HG03520 (cell line): ENCODE measurements at regions not wholly inside any gene's neighbourhood (a gene's known extent, or its start where the extent isn't known, plus 50 kb on each side); places are given as distances from the start of the nearest gene placed in this dataset.
A peak's percentile ranks its signal among the peaks of the same experiment; 100 is the strongest.
"Not testable (repeated sequence)": the region's sequence is repeated elsewhere in the genome, so short reads cannot be mapped to it uniquely, and the experiment has no call there.

Source experiments
- ATAC-seq: cut with Tn5 transposase; IDR thresholded peaks from one replicate; pipeline ENCODE4 v1.9.1; 2021; ENCODE audit warnings: mild to moderate bottlenecking, moderate library complexity; ENCODE audit not compliant: unreplicated experiment

DNA sequence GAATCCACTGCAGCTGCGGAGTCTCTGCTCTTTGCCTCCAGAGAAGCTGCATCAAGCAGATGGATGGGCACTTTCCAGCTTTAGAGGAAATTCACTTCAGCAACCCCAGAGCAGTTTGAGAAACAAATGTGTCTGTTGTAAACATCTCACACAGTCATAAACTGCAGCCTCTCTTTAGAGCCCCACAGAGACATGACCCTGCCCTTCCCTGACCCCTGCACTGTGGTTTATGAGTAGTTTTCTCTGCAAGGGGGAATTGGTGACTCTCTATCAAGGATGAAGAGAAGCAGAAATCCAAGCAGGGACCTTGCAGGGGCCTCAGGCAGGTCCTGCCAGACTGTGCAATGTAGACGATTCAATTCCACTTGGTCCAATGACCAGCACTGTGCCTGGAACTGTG is 160.2 kb downstream of the SH2D4B start:
- no peak for ATAC-seq

DNA sequence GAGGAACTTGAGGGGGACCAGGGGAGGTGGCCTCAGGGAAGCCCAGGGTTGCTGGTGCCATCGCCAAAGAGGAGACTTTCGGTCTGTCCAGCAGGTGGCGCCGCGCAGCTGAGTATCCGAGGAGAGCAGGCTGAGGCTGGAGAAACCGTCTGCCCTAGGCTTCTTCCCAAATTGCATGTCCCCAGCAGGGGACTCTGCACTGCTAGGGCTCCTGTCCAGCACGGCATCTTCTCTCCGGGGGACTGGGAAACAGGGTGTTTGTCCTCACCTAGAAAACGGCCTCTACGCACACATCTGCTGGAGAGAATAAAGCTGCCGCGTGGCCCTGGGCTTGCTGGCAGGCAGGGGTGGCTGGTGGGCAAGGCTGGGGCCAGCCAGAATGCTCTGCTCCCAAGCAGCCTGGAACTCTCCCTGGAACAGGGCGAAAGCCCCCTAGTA is 161.9 kb downstream of the SH2D4B start:
- peak; percentile 76 for ATAC-seq

DNA sequence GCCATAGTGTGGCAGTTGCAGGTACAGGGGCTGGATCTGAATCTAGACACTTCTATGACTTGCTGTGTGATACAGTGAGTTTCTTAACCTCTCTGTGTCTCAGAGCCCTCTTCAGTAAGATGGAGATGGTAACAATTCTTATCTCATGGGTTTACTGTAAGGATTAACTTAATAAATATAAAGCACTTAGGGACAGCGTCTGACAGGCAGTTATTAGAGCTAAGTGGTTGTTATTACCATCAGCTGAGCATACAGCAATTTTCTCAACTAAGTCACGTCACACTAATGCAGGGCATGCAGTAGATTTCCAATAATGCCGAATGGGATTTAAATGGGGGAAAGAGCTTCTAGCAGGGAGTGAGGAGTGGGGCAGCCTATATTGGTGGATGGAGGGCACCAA is 162.6 kb downstream of the SH2D4B start:
- no peak for ATAC-seq

DNA sequence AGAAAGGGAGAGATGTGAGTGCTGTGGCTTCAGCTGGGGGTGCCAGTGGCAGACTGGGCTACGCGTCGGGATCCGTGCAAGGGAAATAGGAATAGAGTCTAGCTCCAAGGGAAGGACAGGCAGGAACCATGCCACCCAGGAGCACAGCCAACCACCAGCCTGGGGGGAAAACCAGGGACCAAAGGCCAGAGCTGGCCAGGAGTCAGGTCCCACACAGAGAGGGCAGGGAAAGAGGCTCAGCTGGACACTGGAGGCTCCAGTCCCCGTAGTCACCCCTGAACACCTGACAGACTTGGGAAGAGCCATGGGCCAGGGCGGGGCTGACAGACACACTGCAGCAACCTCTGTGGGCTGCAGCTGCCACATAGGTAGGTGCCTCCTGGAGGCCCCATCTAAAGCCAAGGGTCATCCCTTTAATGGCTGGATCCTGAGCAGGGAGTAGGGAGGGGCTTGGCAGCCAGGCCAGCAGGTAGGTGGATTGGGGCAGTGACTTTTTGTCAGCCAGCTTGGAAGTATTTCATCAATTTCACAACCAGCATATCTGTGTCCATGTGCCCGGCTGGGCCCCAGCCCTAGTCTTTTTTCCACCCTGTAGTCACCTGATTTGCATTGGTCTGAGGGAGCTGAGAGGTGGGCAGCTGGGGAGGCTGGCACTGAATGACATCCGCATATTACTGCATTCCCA is 163.2 kb downstream of the SH2D4B start:
- ATAC-seq: no peak

DNA sequence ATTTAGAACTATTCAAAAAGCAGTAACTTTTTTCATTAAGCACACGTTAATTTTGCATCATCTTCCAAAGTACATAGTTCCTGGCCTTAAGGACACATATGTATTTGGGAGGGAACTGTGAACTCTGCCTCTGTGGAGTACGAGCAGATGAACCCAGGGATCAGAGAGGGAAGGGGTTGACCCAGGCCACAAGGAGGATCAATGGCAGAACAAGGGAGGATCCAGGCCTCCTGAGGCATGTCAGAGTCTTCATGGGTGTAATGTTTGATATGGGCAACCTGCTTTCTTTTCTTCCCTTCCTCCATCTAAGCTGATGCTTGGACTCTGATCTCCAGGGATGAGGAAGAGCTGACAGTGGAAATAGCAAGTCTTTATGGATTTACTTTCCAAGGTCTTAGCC is 164.0 kb downstream of the SH2D4B start:
- ATAC-seq: no peak

DNA sequence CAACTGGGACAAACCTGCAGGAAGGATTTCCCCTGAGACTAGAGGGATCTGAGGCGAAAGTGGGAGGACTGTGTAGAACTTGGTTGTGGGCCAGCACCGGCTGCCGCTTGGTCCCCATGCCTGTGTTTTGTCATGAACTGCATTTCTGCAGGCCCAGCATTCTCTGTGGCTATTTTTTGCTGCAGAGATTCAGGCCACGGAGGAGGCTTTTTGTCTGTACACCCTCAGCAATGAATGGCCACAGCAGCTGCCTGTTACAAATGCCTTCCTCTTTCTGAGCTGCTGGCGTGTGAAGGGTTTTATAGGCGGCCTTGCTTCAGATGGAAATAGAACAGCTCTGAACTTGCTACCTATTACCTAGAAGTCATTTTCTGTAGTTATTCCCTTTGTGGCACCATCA is 164.4 kb downstream of the SH2D4B start:
- no peak for ATAC-seq

DNA sequence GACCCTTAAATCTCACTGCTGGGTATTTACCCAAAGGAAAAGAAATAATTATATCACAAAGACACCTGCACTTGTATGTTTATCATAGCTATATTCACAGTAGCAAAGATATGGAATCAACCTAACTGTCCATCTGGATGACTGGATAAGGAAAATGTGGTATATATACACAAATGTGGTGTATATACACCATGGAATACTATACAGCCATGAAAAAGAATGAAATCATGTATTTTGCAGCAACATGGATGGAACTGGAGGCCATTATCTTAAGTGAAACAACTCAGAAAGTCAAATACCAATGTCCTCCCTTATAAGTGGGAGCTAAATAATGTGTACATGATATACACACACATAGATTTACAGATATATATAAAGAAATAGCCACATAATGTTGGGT is 168.2 kb downstream of the SH2D4B start:
- no peak for ATAC-seq

DNA sequence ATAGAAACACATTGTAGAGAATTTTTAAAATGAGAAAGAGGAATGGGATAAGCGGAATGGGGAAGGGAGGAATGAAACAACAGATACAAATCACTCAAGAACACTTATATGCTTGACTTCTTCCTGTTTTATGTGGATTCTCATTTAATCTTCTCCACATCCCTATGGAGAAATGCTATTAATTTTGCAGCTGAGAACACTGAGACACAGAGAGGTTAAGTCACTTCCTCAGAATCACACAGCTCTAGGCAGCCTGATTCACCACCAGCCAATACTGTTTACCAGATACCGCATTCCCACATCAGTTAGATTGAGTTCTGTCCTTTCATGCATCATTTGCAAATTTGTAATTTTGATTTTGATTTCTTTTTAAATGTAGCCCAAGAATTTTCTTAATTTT is 170.5 kb downstream of the SH2D4B start:
- no peak for ATAC-seq

DNA sequence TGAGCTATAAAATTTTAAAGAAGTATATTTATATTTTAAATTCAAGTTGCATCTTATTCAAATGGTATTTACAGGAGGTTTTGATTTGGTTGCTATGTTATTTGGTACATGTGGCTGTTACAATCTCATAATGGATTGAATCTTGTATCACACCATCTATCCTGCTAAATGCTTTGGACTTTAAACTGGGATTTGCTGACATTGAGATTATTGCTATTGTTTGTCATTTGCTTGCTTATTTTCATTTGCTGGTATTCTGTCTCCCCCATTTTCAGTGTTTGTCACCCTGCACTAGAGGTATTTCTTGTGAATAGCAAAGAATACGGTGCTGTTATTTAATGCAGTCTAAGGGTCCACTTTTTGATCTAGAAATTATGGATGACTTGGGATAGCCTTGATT is 171.1 kb downstream of the SH2D4B start:
- ATAC-seq: no peak

DNA sequence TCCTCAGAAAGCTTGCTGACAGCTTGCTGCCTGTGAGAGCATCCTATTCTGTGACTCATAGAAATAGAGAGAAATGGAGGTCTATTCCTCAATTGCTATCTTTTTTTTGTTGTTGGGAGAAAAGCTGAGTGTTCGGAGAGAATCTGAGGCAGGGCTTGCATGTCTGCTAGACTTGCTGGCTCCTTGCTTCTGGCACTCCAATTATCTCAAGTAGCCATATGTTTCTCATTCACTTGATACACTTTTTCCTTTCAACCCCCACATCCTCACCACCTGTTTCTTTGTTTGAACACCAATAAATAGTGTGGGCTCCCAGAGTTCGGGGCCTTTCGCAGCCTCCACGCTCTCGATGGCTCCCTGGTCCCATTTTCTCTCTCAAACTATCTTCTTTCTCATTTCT is 172.2 kb downstream of the SH2D4B start:
- no peak for ATAC-seq

DNA sequence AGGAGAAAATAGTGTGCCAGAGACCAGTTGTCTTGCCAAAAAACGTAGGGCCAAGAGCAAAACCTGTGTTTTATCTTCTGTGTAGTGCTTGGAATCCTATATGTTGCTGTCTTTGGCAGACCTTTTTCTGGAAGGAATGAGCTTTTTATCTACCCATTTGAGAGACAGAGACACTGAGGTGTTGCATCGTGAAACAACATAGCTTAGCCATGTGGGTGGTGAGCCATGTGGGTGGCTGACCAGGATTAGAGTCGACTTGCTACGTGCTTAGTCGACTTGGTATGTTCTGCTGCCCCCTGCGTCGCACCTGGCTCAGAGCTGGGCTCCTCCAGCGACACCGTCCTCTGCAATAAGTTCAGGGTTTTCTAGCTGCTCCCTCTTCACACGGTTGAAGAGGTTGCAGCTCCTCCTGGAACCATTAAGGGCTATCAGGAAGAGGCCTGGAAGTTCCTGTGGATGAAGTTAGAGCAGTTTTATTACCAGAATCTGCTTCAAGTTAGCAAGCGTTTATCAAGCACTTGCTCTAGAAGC is 175.8 kb downstream of the SH2D4B start:
- no peak for ATAC-seq

DNA sequence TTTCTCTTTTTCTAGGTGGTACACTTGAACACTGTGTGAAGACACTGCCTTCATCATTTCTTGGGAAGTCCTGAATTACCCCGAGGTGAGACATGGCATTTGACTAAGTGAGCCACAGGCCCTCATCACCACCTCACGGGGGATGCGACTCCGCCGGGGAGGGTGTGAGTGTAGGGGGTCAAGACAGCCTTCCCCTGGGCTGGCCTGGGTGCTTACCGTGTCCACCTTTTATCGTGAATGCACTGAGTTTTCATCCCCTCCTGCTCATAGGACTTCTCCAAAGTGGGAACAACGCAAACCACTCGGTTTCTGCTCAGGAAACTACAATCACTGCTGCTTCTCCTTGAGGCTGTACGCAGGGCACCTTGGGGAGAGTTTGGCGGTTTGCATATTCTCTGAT is 176.9 kb downstream of the SH2D4B start:
- ATAC-seq: no peak

DNA sequence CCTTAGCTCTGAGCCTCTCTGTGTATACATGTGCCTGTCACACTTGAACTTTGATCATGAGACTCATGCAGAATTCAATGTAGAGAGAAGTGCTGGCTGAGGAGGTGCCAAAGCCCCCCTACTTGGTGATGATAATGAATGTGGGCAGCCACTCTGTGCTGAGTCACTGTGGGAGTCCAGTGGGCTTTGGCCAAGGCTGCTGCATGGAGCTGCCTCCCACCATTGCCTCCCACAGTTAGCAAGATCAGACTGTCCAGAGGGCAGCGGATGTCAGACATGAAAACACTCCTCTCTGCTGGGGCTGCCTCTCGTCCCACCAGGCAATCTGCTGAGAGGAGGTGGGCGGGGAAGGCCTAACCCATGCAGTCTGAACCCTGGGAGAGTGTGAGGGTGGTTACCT is 180.3 kb downstream of the SH2D4B start:
- ATAC-seq: no peak

DNA sequence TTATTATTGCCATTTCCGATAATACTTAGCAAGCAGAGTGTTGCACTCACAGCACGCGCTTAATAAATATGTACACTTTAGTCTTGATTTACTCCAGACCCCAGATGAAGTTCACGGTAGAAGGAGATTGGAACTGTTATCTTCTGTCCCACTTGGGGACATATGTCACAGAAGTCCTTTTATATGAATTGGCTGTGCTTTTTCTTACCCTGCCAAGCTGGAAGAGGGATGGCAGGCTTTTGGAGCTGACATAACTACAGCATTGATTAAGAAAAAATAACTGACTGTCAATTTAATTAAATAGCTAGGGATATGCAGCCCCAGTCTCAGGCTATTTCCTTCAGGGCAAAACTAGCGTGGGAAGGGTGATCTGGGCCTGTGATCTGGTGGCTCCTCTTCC is 182.2 kb downstream of the SH2D4B start:
- no peak for ATAC-seq

DNA sequence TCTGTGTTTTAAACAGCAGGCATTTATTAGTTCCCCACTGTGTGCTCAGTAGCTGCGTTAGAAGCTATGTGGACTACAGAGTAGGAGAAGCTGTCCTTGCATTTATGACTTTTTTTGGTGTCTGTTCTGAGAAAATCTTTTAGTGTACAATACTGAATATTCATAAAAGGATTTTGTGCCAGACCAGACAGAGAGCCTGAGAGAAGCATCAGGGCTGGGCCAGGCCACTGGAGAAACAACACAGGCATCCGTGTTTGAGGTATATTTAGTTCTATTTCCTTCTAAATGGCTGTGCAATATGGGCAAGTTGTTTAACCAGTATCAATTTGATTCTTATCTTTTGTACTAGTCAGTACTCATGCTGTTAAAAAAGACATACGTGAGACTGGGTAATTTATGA is 182.8 kb downstream of the SH2D4B start:
- no peak for ATAC-seq

DNA sequence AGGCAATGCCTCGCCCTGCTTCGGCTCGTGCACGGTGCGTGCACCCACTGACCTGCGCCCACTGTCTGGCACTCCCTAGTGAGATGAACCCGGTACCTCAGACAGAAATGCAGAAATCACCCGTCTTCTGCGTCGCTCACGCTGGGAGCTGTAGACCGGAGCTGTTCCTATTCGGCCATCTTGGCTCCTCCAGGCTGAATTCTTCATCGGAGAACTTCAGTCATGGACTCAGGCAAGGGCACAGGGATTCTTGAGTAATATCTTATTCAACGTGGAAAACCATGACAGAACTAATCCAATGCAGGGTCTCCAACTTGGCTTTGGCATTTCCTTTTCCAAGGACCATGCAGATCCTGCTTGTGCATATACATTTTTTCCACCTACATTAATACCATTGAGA is 190.7 kb downstream of the SH2D4B start:
- ATAC-seq: not testable (repeated sequence)

DNA sequence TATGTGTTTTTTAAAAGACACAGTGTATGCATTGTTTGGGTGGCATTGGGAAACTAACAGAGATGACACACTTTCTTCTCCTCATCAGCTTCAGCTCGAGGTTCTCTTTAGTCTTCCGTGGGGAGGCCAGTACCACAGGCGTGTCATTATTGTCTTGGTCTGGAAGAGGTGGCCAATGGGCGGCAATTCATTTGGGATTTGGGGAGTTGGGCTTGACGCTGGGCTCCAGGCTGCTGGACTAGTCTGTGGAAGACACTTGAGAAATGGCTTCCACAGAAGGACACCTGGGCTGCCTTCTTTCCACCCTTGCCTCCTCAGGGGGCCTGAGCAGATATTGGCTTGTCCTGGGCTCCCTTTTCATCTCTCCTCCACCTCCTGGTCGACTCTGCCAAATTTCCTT is 192.2 kb downstream of the SH2D4B start:
- no peak for ATAC-seq

DNA sequence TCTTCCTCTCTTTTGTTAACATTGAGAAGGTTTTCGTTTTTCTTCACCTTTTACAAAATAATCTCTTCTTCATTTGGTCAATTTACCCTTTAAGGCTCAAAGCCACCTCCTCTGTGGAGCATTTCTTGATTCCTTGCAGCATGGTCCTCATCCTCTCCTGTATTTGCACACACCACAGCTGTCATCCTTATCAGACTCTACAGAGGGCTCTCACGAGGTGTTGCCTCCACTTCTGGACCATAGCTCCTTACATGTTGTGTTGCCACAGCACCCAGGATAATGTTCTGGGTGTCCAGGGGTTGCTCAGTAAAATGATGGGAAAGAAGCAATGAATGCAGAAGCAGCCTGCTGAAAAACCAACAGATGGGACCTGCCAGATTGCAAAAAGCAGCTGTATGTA is 192.8 kb downstream of the SH2D4B start:
- no peak for ATAC-seq

DNA sequence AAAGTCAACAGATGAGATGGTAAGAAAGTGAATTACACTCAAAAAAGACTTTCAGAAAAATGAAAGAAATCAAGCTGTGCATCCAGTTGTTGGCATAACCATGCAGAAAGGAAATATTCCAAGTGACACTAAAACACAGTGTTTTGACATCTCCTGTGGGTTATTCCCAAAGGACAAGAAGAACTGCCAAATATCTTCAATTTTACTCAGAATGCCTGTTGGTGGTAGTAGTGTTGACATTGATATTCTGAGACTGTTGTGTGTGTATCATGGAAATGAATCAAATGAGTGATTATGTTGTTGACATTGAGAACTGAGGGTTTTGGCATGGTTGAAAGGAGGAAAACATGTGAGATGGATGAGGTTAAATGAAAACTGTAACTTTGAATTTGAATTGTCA is 196.9 kb downstream of the SH2D4B start:
- no peak for ATAC-seq

DNA sequence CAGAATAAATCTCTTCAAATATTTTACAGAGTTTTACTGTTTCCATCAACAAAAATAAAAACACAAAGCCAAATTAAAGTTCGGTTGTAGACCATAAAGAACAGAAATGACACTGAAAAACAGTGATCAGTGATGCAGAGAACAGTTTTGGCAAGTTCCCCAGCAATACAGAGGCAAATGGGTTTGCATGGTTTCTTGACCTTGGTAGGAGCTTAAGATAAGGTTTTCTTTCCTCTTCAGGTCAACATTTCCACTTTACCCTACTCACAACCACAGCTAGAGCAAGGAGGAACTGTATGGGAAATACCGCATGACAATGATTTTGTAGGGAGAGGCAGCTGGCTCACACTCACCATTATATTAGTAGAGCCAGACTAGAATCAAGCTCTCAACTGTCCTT is 199.5 kb downstream of the SH2D4B start:
- no peak for ATAC-seq

DNA sequence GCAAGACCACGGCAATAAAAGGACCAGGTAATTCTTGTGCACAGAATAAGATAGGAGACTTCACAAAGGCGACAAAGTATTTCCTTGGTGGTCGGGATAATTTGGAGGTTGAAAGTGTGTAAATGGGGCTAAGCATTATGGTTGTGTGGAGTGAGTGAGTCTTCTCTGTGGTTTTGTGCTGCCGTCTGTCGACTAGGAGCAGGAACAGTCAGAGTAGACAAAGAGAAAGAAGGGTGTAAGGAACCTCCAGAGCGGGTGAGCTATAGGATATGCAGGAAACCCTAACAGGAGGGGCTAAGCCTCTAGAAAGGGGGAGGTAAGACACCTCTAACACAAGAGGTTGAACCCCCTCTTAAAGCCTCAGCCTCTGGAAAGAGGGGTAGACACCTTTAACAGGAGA is 201.6 kb downstream of the SH2D4B start:
- ATAC-seq: no peak

DNA sequence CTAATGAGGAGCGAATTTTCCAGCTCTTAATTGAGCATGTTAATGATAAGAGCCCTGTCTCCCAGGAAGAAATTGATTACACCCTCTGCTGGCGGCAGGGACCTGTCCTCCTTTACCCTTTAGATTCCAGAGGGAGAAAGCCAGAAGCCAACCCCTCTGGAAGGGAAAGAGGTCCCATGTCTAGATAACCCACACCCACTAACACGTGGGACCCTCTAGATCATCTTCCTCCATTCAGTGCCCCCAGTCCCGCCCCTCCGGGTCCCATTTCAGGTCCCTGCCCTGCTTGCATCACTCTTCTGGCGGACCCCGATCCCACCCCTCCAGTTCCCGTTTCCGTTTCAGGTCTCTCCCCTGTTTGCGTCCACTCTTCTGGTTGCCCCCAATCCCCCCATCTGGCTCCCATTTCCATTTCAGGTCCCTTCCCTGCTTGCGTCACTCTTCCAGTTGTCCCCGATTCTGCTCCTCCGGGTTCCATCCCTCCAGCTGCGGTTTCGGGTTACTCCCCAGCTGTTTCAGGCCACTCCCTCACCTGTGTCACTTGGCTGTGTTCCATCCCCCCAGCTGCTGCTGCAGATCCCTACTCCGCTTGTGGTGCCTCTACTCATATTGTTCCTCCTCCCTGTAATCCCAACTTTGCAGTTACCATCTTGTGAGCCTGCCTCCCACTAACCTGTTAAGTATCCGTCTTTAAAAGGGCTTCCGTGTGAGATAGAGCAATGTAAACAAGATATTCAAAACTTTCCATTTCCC is 202.4 kb downstream of the SH2D4B start:
- ATAC-seq: no peak
